Chondrocyte (in vitro differentiated cells): ENCODE measurements at regions not wholly inside any gene's neighbourhood (a gene's known extent, or its start where the extent isn't known, plus 50 kb on each side); places are given as distances from the start of the nearest gene placed in this dataset.

Experiments used
- DNase-seq: peaks from one replicate; pipeline ENCODE4 v3.0.0; 2021; ENCODE audit warnings: mixed read lengths, low spot score
- H3K27ac Mint-ChIP-seq: one replicate; pipeline ENCODE4 v1.8.0; 2021; ENCODE audit warnings: mild to moderate bottlenecking, moderate library complexity, mixed read lengths; ENCODE audit not compliant: unreplicated experiment
- H3K27me3 Mint-ChIP-seq: 2 replicates; pipeline ENCODE4 v1.8.0; 2021; ENCODE audit warnings: low read depth, mixed read lengths
- H3K36me3 Mint-ChIP-seq: 2 replicates; pipeline ENCODE4 v1.8.0; 2021; ENCODE audit warnings: low read depth, mixed read lengths
- H3K4me1 Mint-ChIP-seq: 2 replicates; pipeline ENCODE4 v1.8.0; 2021; ENCODE audit warnings: low read depth, mild to moderate bottlenecking, mixed read lengths
- H3K4me3 Mint-ChIP-seq: one replicate; pipeline ENCODE4 v1.8.0; 2021; ENCODE audit warnings: mild to moderate bottlenecking, moderate library complexity, mixed read lengths; ENCODE audit not compliant: unreplicated experiment
- H3K9me3 Mint-ChIP-seq: 2 replicates; pipeline ENCODE4 v1.8.0; 2021; ENCODE audit warnings: low read depth, mixed read lengths
- CTCF ChIP-seq: fragments of 200-600 bp; sonication (generic); IDR thresholded peaks from 2 replicates; pipeline ENCODE4 v1.5.0; 2021; ENCODE audit warnings: antibody characterized with exemption, mild to moderate bottlenecking, moderate library complexity

- Mint-ChIP-seq H3K27me3 (peaks cover 7% of the 10 kb centered on the region), H3K27ac (no peak overlapping the region), H3K4me3 (no peak overlapping the region), H3K4me1 (no peaks in the 10 kb centered on the region), H3K36me3 (no peaks in the 10 kb centered on the region), H3K9me3 (peaks cover 4% of the 10 kb centered on the region)
- no peak for TF ChIP-seq CTCF
- no peak for DNase-seq
Measured at GRCh38 chr12:129966146-129966995, 62.5 kb upstream of the TMEM132D start.

GRCh38 chr12:129971721-129972120, 67.9 kb upstream of the TMEM132D start:
- no peak for TF ChIP-seq CTCF
- Mint-ChIP-seq H3K9me3 (no peaks in the 10 kb centered on the region), H3K4me1 (no peaks in the 10 kb centered on the region), H3K4me3 (no peak overlapping the region), H3K27ac (no peak overlapping the region), H3K36me3 (no peaks in the 10 kb centered on the region), H3K27me3 (peaks cover 7% of the 10 kb centered on the region)
- DNase-seq: no peak

- Mint-ChIP-seq H3K4me3 (no peak overlapping the region), H3K9me3 (no peaks in the 10 kb centered on the region), H3K27me3 (peaks cover 8% of the 10 kb centered on the region), H3K36me3 (no peaks in the 10 kb centered on the region), H3K27ac (no peak overlapping the region), H3K4me1 (no peaks in the 10 kb centered on the region)
- no peak for TF ChIP-seq CTCF
- no peak for DNase-seq
Measured at GRCh38 chr12:129973236-129973961, 69.6 kb upstream of the TMEM132D start.

- peaks cover 5% of the 10 kb centered on the region for H3K27me3 Mint-ChIP-seq
- H3K4me3 Mint-ChIP-seq: no peak overlapping the region
Measured at GRCh38 chr12:129984106-129984505, 80.3 kb upstream of the TMEM132D start.

More at GRCh38 chr12:129984106-129984505, 80.3 kb upstream of the TMEM132D start:
- Mint-ChIP-seq H3K27ac (no peak overlapping the region), H3K4me1 (no peaks in the 10 kb centered on the region), H3K36me3 (no peaks in the 10 kb centered on the region), H3K9me3 (peaks cover 17% of the 10 kb centered on the region)
- no peak for TF ChIP-seq CTCF
- DNase-seq: no peak
